Islet precursor cell (in vitro differentiated cells): ENCODE measurements at regions not wholly inside any gene's neighbourhood (a gene's known extent, or its start where the extent isn't known, plus 50 kb on each side); places are given as distances from the start of the nearest gene placed in this dataset.
"Not testable (repeated sequence)": the region's sequence is repeated elsewhere in the genome, so short reads cannot be mapped to it uniquely, and the experiment has no call there.

Experiments used
- DNase-seq: peaks from one replicate; pipeline ENCODE4 v3.0.0-alpha.2; 2018

DNA sequence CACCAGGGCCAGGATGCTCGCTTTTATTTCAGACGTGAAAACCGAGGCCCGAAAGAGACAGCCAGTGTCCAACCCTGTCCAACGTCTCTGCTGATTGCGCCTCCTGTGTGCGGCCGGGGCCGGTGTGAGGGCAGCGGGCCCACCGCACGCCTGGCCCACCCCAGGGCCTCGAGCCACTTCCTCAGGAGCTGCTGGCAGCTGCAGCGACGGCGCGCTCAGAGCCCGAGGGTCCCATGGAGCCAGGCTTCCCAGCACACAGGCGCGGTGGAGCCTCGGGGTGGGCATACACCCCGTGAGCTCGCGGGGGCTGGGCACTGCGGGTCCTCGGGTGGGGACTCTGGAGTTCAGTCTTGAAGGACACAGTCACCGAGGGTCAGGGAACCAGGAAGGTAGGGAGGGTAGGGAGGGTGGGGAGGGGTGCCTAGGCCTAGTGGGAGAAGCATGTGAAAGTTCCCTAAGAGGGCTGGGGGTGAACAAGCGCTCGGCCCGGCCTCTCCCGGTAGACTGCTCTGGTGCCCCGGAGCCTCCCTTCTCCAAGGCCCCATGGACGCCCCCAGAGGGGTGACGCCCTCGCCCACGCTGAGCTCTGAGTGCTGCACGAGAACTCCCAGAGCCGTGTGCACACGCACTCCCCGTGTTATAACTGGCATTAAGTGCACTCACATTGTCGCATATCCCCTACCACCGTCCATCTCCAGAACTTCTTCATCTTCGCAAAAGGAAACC is 1547.2 kb downstream of the RPIA start:
- DNase-seq: not testable (repeated sequence)

GRCh38 chr2:90239769-90240168 is 1548.3 kb downstream of the RPIA start:
- DNase-seq: not testable (repeated sequence)

GRCh38 chr2:90244902-90245765 is 1553.7 kb downstream of the RPIA start:
- not testable (repeated sequence) for DNase-seq

DNA sequence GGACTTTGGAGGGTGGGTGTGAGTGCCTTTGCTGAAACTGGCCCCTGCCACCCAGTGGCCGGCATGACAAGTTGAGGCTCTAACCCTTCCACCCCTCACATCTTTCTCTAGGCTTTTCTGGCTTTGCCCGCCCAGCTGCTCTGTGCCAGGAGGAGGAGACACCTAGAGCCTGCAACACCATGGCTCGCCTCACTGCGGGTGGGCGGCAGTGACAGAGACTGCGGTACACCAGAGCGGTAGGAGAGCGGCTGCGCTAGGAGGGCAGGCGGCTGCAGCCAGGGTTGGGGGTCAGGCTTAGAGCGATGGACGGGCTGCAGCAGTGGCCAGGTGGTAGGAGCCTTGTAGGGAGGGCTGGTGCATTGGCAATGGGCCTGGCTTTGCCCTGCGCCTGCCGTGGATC is 1556.9 kb downstream of the RPIA start:
- DNase-seq: not testable (repeated sequence)

DNA sequence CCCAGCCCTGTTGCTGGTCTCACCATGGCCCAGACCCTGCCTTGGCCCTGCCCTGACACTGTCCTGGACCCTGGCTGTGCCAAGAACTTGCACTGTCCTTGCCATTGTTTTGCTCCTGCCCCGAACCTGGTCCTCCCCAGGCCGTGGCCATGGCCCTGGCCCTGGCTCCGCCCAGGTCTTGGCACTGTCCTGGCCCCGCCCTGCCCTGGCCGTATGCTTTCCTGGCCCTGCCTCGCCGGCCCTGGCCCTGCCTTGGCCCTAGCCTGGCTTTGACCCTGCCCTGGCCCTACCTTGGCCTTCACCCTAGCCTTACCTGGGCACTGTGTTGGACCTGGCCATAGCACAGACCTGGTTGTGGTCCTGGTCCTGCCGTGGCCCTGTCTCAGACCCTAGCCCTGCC is 1558.9 kb downstream of the RPIA start:
- DNase-seq: not testable (repeated sequence)

GRCh38 chr2:90251576-90251975 is 1560.1 kb downstream of the RPIA start:
- DNase-seq: not testable (repeated sequence)

DNA sequence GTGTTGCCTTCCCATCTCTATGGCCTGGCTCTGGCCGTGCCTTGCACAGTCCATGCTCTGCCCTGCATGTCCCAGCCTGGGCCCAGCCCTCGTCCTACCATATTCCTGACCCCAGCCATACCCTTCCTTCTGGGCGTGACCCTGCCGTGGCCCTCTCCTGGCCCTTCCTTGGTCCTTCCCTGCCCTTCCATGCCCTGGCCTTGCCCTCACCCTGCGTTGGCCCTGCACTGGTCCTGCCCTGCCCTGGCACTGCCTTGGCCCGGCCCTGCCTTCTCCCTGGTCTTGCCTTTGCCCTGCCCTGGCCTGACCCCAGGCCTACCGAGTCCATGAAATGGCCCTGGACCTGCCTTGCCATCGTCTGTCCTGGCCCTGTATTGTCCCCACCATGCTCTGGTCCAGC is 1561.8 kb downstream of the RPIA start:
- not testable (repeated sequence) for DNase-seq

DNA sequence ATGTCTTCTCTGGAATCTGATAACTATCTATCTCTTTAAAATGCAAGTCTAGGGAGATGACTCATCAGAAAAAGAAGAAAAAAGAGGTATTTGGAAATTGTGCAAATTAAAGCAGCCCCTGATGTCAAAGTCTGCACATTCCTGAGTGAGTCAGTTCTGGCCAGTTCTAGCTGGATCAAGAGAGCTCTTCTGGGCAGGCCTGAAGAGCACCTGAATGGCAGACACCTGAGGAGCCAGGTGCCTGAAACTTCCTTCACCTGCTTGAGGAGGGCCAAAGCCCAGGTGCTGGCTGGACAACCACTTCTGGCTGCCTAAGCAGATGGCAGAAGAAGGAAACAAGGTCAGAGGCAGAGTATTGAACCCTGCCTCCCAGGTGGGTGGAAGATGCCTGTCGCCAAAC is 1575.4 kb downstream of the RPIA start:
- not testable (repeated sequence) for DNase-seq

DNA sequence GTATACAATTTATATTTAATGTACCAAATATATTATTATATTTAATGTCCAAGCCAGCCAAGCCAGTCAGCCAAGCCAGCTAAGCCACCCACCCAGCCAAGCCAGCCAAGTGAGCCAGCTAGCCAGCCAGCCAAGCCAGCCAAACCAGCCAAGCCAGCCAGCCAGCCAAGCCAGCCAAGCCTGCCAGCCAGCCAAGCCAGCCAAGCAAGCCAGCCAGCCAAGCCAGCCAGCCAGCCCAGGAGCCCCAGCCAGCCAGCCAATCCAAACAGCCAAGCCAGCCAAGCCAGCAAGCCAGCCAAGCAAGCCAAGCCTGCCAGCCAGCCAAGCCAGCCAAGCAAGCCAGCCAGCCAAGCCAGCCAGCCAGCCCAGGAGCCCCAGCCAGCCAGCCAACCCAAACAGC is 1596.3 kb downstream of the RPIA start:
- DNase-seq: peak; percentile 2

- peak; percentile 38 for DNase-seq
These were observed 1596.9 kb downstream of the RPIA start for GRCh38 chr2:90288396-90288795.

DNA sequence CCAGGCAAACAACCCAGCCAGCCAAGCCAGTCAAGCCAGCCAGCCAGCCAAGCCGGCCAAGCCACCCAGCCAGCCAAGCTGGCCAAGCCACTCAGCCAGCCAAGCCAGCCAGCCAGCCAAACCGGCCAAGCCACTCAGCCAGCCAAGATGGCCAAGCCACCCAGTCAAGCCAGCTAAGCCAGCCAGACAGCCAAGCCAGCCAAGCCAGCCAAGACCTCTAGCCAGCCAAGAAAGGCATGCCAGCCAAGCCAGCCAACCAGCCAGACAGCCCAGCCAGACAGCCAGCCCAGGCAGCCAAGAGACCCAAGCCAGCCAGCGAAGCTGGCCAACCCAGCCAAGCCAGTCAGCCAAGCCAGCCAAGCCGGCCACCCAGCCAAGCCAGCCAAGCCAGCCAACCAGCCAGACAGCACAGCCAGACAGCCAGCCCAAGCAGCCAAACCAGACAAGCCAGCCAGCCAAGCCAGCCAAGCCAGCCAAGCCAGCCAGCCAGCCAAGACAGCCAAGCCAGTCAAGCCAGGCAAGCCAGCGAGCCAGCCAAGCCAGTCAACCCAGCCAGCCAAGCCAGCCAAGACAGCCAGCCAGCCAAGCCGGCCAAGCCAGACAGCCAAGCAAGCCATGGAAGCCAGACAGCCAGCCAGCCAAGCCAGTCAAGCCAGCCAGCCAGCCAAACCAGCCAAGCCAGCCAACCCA is 1598.0 kb downstream of the RPIA start:
- peak; percentile 3 for DNase-seq

GRCh38 chr2:90290701-90291100 is 1599.2 kb downstream of the RPIA start:
- DNase-seq: peak; percentile 4

DNA sequence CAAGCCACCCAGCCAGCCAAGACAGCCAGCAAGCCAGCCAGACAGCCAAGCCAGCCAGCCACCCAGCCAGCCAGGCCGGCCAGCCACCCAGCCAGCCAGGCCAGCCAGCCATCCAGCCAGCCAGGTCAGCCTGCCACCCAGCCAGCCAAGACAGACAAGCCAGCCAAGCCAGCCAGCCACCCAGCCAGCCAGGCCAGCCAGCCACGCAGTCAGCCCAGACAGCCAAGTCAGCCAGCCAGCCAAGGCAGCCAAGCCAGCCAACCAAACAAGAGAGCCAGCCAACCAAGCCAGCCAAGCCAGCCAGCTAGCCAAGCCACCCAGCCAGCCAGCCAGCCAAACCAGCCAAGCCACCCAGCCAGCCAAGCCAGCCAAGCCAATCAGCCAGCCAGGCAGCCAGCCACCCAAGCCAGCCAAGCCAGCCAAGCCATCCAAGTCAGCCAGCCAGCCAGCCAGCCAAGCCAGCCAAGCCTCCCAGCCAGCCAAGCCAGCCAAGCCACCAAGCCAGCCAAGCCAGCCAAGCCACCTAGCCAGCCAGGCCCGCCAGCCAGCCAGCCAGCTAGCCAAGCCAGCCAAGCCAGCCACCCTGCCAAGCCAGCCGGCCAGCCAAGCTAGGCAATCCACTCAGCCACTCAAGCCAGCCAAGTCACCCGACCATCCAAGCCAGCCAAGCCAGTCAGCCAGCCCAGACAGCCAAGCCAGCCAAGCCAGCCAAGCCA is 1599.9 kb downstream of the RPIA start:
- DNase-seq: peak; percentile 45

DNA sequence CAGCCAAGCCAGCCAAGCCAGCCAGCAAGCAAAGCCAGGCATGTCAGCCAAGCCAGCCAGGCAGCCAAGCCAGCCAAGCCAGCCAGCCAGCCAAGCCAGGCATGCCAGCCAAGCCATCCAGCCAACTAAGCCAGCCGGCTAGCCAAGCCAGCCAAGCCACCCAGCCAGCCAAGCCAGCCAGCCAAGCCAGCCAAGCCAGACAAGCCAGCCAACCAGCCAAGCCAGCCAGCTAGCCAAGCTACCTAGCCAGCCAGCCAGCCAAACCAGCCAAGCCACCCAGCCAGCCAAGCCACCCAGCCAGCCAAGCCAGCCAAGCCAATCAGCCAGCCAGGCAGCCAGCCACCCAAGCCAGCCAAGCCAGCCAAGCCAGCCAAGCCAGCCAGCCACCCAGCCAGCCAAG is 1600.5 kb downstream of the RPIA start:
- peak; percentile 7 for DNase-seq

DNA sequence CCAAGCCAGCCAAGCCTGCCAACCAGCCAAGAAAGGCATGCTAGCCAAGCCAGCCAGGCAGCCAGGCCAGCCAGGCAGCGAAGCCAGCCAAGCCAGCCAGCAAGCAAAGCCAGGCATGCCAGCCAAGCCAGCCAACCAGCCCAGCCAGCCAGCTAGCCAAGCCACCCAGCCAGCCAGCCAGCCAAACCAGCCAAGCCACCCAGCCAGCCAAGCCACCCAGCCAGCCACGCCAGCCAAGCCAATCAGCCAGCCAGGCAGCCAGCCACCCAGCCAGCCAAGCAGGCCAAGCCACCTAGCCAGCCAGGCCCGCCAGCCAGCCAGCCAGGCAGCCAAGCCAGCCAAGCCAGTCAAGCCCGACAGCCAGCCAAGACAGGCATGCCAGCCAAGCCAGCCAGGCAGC is 1601.0 kb downstream of the RPIA start:
- DNase-seq: peak; percentile 43

- DNase-seq: not testable (repeated sequence)
These were observed 1601.8 kb downstream of the RPIA start for GRCh38 chr2:90293224-90293623.

DNA sequence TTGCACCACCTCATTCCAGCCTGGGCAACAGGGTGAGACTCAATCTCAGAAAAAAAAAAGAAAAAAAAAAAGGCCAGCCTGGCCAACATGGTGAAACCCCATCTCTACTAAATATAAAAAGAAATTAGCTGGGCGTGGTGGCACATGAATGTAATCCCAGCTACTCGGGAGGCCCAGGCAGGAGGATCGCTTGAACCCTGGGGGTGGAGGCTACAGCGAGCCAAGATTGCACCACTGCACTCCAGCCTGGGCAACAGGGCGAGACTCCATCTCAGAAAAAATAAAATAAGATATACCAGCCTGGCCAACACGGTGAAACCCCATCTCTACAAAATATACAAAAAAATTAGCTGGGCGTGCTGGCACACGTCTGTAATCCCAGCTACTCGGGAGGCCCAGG is 1602.3 kb downstream of the RPIA start:
- peak; percentile 1 for DNase-seq

DNA sequence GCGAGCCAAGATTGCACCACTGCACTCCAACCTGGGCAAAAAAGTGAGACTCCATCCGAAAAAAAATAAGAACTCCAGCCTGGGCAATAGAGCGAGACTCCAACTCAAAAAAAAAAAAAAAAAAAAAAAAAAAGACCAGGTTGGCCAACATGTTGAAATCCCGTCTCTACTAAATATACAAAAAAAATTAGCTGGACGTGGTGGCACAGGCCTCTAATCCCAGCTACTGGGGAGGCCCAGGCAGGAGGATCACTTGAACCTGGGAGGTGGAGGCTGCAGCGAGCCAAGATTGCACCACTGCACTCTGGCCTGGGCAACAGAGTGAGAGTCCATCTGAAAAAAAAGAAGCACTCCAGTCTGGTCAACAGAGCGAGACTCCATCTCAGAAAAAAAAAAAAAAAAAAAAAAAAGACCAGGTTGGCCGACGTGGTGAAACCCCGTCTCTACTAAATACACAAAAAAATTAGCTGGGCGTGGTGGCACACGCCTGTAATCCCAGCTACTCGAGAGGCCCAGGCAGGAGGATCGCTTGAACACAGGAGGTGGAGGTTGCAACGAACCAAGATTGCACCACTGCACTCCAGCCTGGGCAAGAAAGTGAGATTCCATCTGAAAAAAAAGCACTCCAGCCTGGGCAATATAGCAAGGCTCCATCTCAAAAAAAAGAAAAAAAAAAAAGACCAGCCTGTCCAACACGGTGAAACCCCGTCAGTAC is 1603.7 kb downstream of the RPIA start:
- DNase-seq: peak; percentile 11

DNA sequence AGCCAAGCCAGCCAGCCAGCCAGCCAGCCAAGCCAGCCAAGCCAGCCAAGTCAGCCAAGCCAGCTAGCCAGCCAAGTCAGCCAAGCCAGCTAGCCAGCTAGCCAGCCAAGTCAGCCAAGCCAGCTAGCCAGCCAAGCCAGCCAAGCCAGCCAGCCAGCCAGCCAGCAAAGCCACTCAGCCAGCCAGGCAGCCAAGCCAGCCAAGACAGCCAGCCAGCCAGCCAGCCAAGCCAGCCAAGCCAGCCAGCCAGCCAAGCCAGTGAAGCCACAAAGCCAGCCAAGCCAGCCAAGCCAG is 1605.0 kb downstream of the RPIA start:
- DNase-seq: peak; percentile 11

- DNase-seq: not testable (repeated sequence)
These were observed 1606.2 kb downstream of the RPIA start for GRCh38 chr2:90297701-90298100.

DNA sequence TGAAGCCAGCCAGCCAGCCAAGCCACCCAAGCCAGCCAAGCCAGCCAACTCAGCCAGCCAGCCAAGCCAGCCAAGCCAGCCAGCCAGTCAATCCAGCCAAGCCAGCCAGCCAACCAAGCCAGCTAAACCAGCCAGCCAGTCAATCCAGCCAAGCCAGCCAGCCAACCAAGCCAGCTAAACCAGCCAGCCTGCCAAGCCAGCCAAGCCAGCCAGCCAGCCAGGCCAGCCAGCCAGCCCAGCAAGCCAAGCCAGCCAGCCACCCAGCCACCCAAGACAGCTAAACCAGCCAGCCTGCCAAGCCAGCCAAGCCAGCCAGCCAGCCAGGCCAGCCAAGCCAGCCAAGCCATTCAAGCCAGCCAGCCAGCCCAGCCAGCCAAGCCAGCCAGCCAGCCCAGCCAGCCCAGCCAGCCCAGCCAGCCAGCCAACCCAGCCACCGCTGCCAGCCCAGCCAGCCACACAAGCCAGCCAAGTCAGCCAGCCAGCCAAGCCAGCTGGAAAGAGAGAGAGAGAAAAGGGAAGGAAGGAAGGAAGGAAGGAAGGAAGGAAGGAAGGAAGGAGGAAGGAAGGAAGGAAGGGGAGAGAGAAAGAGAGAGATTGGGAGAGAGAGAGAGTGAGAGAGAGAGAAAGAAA is 1606.8 kb downstream of the RPIA start:
- peak; percentile 29 for DNase-seq

- DNase-seq: not testable (repeated sequence)
These were observed 1607.5 kb downstream of the RPIA start for GRCh38 chr2:90298983-90299382.
